Right lobe of liver (tissue), 6 donors: ENCODE measurements at regions not wholly inside any gene's neighbourhood (a gene's known extent, or its start where the extent isn't known, plus 50 kb on each side); places are given as distances from the start of the nearest gene placed in this dataset.

ENCODE experiments used
- ATAC-seq, 4 donors: fragments of 200-7000 bp; cut with Tn5 transposase; one replicate each; pipeline ENCODE4 v1.9.1; 2020; ENCODE audit warnings: mild to moderate bottlenecking in 4 of 4, moderate library complexity in 4 of 4
- DNase-seq, 3 donors: peaks; one replicate each; pipeline ENCODE4 v3.0.0-alpha.2; 2020
- H3K27ac ChIP-seq, 3 donors: fragments of 200-600 bp; one replicate each; pipeline ENCODE4 v1.8.0; 2022
- H3K27me3 ChIP-seq, 2 donors: fragments of 200-600 bp; one replicate each; pipeline ENCODE4 v1.8.0; 2022
- H3K36me3 ChIP-seq, 4 donors: fragments of 200-600 bp; sonication (generic) in 1 of 4; one replicate each; pipeline versions ENCODE4 v1.5.1 to v1.8.0; 2017 to 2022; ENCODE audit warnings: control low read depth in 1 of 4
- H3K4me1 ChIP-seq, 4 donors: fragments of 200-600 bp; sonication (generic) in 1 of 4; one replicate each; pipeline versions ENCODE4 v1.5.1 to v1.8.0; 2017 to 2022; ENCODE audit warnings: control low read depth in 1 of 4
- H3K4me3 ChIP-seq, 3 donors: fragments of 200-600 bp; one replicate each; pipeline ENCODE4 v1.8.0; 2022
- H3K9me3 ChIP-seq, 4 donors: fragments of 200-600 bp; sonication (generic) in 1 of 4; one replicate each; pipeline versions ENCODE4 v1.5.1 to v1.8.0; 2017 to 2022; ENCODE audit warnings: control low read depth in 1 of 4
- POLR2A ChIP-seq: fragments of 450-650 bp; IDR thresholded peaks from one replicate; pipeline ENCODE4 v1.6.1; 2017; ENCODE audit warnings: antibody characterized with exemption, mild to moderate bottlenecking
- WGBS: methylation state at CpG from one replicate; pipeline ENCODE4 v1.1.6; 2018; ENCODE audit warnings: low coverage, low lambda C conversion rate; ENCODE audit not compliant: insufficient coverage; ENCODE audit errors: missing lambda C conversion rate; 5-methylcytosine and 5-hydroxymethylcytosine counted together
- intact Hi-C, 2 donors: fragments of 100-400 bp; cut with DNase I; formaldehyde crosslinking; loops; one replicate each; pipeline versions ENCODE4 v1.11.2 to v1.14.1; 2022
- TF ChIP-seq, protein P1 (sequence below), 4 donors: fragments of 200-600 bp in 3 of 4; fragments of 450-650 bp in 1 of 4; IDR thresholded peaks; one replicate each; pipeline versions ENCODE4 v1.5.1 to v1.8.0; 2016 to 2022; ENCODE audit warnings: antibody characterized with exemption in 4 of 4, mild to moderate bottlenecking in 2 of 4
- donor health status: DM: no; HTN: yes; CAD: no.
- donor health status: DM: no; HTN: no; CAD: no.
- donor health status: DM: no; HTN: no; CAD: no.
- donor health status: DM: no; HTN: yes; CAD: no.
- donor health status: DM: no; HTN: yes; CAD: no.

DNA sequence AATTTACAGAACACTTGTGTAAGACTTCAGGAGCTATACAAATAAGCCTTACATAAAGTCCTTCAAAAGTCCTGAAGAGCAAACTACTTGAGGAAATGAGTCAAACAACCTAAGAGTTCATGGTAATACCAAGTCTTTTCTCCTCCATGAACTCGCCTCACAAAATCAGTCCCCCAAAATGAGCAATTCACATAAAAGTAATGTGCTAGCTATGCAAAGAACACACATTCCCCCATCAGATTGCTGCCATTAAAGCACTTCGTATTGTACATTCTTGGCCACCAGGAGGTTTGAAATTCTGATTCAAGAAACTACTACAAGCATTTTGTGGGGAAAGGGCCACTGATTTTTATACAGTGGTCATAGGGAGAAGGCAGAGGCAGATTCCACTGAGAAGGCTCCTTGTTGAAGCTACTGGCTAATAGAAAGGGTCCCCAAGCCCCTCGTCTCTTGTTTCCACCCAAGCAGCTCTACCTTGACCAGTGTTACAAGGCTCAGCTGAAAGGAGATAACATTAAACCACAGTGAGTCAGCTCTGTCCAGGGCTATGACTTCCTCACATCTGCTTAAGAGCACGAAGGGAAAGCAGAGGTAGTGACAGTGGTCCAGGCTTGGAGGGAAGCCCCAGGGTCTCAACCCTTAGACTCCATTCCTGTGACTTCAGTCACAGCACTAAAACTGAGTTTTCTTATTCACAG lies 115.2 kb upstream of the CDK1 start:
- Histone ChIP-seq H3K9me3 (no peaks in the 10 kb centered on the region), H3K27ac (no peak overlapping the region), H3K4me3 (no peak overlapping the region), H3K4me1 (no peaks in the 10 kb centered on the region), H3K36me3 (no peaks in the 10 kb centered on the region), H3K27me3 (no peaks in the 10 kb centered on the region)
- intact Hi-C loops = no loop called here
- DNase-seq (no peak), ATAC-seq (no peak)
- TF ChIP-seq, protein P1, sequence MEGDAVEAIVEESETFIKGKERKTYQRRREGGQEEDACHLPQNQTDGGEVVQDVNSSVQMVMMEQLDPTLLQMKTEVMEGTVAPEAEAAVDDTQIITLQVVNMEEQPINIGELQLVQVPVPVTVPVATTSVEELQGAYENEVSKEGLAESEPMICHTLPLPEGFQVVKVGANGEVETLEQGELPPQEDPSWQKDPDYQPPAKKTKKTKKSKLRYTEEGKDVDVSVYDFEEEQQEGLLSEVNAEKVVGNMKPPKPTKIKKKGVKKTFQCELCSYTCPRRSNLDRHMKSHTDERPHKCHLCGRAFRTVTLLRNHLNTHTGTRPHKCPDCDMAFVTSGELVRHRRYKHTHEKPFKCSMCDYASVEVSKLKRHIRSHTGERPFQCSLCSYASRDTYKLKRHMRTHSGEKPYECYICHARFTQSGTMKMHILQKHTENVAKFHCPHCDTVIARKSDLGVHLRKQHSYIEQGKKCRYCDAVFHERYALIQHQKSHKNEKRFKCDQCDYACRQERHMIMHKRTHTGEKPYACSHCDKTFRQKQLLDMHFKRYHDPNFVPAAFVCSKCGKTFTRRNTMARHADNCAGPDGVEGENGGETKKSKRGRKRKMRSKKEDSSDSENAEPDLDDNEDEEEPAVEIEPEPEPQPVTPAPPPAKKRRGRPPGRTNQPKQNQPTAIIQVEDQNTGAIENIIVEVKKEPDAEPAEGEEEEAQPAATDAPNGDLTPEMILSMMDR (IDR thresholded peaks at IDR 0.05) = no peak
- TF ChIP-seq POLR2A = no peak
- WGBS = 49% methylated on average over 4 of the region's 4 CpGs

DNA sequence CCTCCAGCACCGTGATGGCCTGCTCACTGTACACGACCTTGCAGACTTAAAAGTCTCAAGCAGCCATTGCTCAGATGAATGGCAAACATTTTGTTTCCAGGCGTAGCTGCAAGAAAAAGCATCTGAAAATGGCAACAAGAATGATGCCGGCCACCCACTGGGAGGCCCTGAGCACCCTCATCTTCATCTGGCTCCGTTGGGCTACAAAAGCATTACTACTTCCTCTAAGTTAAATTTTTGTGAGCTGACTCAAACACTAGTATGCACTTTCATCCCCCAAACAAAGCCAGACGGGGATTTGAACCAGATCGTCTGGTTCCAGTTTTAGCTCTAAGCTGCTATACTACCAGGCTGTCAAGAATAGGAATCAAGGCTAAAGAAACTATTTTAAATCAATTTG lies 116.6 kb upstream of the CDK1 start:
- WGBS = 69% methylated on average over 7 of the region's 7 CpGs
- no peak for DNase-seq
- intact Hi-C loops = no loop called here
- Histone ChIP-seq H3K4me3 (no peak overlapping the region), H3K27me3 (no peaks in the 10 kb centered on the region), H3K36me3 (no peaks in the 10 kb centered on the region), H3K4me1 (no peaks in the 10 kb centered on the region), H3K27ac (no peak overlapping the region), H3K9me3 (no peaks in the 10 kb centered on the region)
- ATAC-seq = no peak
- no peak for TF ChIP-seq POLR2A
- TF ChIP-seq, protein P1 (IDR thresholded peaks at IDR 0.05) = no peak

DNA sequence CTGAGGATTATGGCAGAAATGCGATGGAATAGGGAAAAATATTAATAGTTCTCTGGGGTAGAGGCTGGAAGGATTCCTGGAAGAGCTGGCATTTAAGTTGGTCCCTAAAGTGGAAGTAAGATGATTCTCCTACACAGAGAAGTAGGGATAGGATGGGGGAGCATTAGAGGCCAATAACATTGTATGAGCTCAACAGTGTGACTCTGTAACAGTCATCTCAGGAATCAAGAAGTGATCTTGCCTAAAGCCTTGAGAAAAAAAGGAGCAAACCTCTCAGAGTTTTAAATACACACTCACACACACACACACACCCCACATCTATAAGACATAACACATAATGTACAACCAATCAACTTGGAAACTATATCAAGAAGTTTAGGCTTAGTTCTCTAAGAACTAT lies 117.7 kb upstream of the CDK1 start:
- intact Hi-C loops = no loop called here
- no peak for TF ChIP-seq POLR2A
- TF ChIP-seq, protein P1 (IDR thresholded peaks at IDR 0.05) = no peak
- no peaks in the 10 kb centered on the region for H3K9me3 ChIP-seq
- H3K4me1 ChIP-seq = no peaks in the 10 kb centered on the region
- ATAC-seq (no peak), DNase-seq (no peak)
- no peak overlapping the region for H3K27ac ChIP-seq
- WGBS = 40% methylated on average over 1 of the region's 1 CpG
- H3K4me3 ChIP-seq = no peak overlapping the region
- H3K27me3 ChIP-seq = no peaks in the 10 kb centered on the region
- H3K36me3 ChIP-seq = no peaks in the 10 kb centered on the region

DNA sequence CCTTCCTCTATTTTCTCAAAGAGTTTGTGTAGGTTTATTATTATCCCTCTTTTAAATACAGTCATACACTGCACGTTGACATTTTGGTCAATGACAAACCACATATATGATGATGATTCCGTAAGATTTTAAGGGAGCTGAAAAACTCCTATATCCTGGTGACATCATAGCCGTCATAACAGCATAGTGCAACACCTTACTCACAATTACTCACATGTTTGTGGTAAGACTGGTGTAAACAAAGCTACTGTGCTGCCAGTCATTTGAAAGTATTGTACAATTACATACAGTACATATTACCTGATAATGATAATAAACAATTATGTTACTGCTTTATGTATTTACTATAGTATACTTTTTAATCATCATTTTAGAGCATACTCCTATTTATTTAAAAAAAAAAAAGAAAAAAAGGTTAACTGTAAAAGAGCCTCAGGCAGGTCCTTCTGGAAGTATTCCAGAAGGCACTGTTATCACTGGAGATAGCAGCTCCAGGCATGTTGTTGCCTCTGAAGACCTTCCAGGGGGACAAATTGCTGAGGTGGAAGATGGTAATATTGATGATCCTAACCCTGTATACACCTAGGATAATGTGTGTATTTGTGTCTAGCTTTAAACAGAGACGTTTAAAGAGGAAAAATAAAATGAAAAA lies 123.3 kb upstream of the CDK1 start:
- intact Hi-C loops = no loop called here
- H3K4me3 ChIP-seq = no peak overlapping the region
- DNase-seq (no peak), ATAC-seq (no peak)
- no peaks in the 10 kb centered on the region for H3K4me1 ChIP-seq
- H3K36me3 ChIP-seq = no peaks in the 10 kb centered on the region
- H3K9me3 ChIP-seq = no peaks in the 10 kb centered on the region
- H3K27me3 ChIP-seq = no peaks in the 10 kb centered on the region
- H3K27ac ChIP-seq = no peak overlapping the region
- 40% methylated on average over 4 of the region's 4 CpGs for WGBS
- TF ChIP-seq, protein P1 (IDR thresholded peaks at IDR 0.05) = no peak
- no peak for TF ChIP-seq POLR2A
